IMR-90 (cell line): ENCODE measurements at regions not wholly inside any gene's neighbourhood (a gene's known extent, or its start where the extent isn't known, plus 50 kb on each side); places are given as distances from the start of the nearest gene placed in this dataset.

ENCODE experiments used
- ATAC-seq: fragments of 200-7000 bp; cut with Tn5 transposase; 2 replicates; pipeline ENCODE4 v1.9.1; 2020; ENCODE audit warnings: low read depth, mild to moderate bottlenecking, moderate library complexity
- BruUV-seq: library from RNA; stranded (reverse); fragments of 400-500 nt; replicated peaks from 2 replicates; lab custom pipeline; 2021; lab: Mats Ljungman, UMichigan
- CTCF ChIA-PET: fragments of 300-600 bp; formaldehyde crosslinking; extraction: SDS; loops from one replicate; lab custom pipeline; 2021; ENCODE audit warnings: antibody characterized with exemption; lab: Yijun Ruan, JAX
- POLR2A ChIA-PET: fragments of 300-600 bp; sonication (Branson Sonifier 250); formaldehyde crosslinking; loops from one replicate; lab custom pipeline; 2022; ENCODE audit warnings: antibody characterized with exemption; ENCODE audit not compliant: unreplicated experiment; lab: Charles Lee
- DNase-seq: peaks from one replicate; pipeline ENCODE4 v3.0.0; 2013
- H2AFZ ChIP-seq: replicated peaks from 2 replicates; pipeline ENCODE3; 2013; ENCODE audit warnings: low read length, mild to moderate bottlenecking; ENCODE audit not compliant: poor library complexity
- H2AK5ac ChIP-seq: 2 replicates; pipeline ENCODE4 v1.6.1; 2013; ENCODE audit warnings: low read depth, low read length, inconsistent platforms
- H2AK9ac ChIP-seq: replicated peaks from 2 replicates; pipeline ENCODE3; 2013; ENCODE audit warnings: mild to moderate bottlenecking, low read depth, low read length, moderate library complexity; ENCODE audit not compliant: poor library complexity
- H2BK120ac ChIP-seq: 2 replicates; pipeline ENCODE4 v1.6.1; 2013; ENCODE audit warnings: low read depth, low read length, inconsistent platforms
- H2BK15ac ChIP-seq: 3 replicates; pipeline ENCODE4 v1.6.1; 2013; ENCODE audit warnings: low read depth, low read length, inconsistent platforms
- H2BK20ac ChIP-seq: 2 replicates; pipeline ENCODE4 v1.6.1; 2013; ENCODE audit warnings: low read depth, mild to moderate bottlenecking, inconsistent platforms, low read length, moderate library complexity
- H2BK5ac ChIP-seq: 2 replicates; pipeline ENCODE4 v1.6.1; 2013; ENCODE audit warnings: mild to moderate bottlenecking, low read depth, low read length, inconsistent platforms; ENCODE audit not compliant: poor library complexity, severe bottlenecking
- H3K14ac ChIP-seq: replicated peaks from 2 replicates; pipeline ENCODE4 v1.6.1; 2013; ENCODE audit warnings: low read depth, low read length, inconsistent platforms
- H3K18ac ChIP-seq: 2 replicates; pipeline ENCODE4 v1.6.1; 2013; ENCODE audit warnings: low read depth, low read length, control low read depth
- H3K23ac ChIP-seq: 2 replicates; pipeline ENCODE4 v1.6.1; 2013; ENCODE audit warnings: low read depth, low read length, inconsistent platforms
- H3K27ac ChIP-seq: 2 replicates; pipeline ENCODE4 v1.5.1; 2013; ENCODE audit warnings: mild to moderate bottlenecking, control low read depth, low read length; ENCODE audit not compliant: insufficient read depth
- H3K27me3 ChIP-seq: 2 replicates; pipeline ENCODE4 v1.6.1; 2013; ENCODE audit warnings: low read length; ENCODE audit not compliant: control insufficient read depth, insufficient read depth
- H3K36me3 ChIP-seq: 2 replicates; pipeline ENCODE4 v1.6.1; 2013; ENCODE audit warnings: low read length, mixed read lengths; ENCODE audit not compliant: control insufficient read depth, insufficient read depth
- H3K4ac ChIP-seq: 2 replicates; pipeline ENCODE4 v1.6.1; 2013; ENCODE audit warnings: low read depth, low read length, inconsistent platforms
- H3K4me1 ChIP-seq: 2 replicates; pipeline ENCODE4 v1.6.1; 2013; ENCODE audit warnings: low read length, mixed read lengths; ENCODE audit not compliant: control insufficient read depth, insufficient read depth
- H3K4me2 ChIP-seq: 2 replicates; pipeline ENCODE4 v1.6.1; 2013; ENCODE audit warnings: low read depth, mild to moderate bottlenecking, control low read depth, low read length, moderate library complexity
- H3K4me3 ChIP-seq: 2 replicates; pipeline ENCODE4 v1.5.1; 2013; ENCODE audit warnings: low read depth, mild to moderate bottlenecking, control low read depth, low read length, moderate library complexity; ENCODE audit not compliant: insufficient read depth
- H3K56ac ChIP-seq: 2 replicates; pipeline ENCODE4 v1.6.1; 2013; ENCODE audit warnings: low read length, inconsistent platforms; ENCODE audit not compliant: insufficient read depth; ENCODE audit errors: extremely low read depth
- H3K79me1 ChIP-seq, 2 experiments: 2 replicates each; pipeline ENCODE4 v1.6.1; 2013; ENCODE audit warnings: low read length in 2 of 2, inconsistent platforms in 1 of 2, low read depth in 1 of 2
- H3K9ac ChIP-seq: 2 replicates; pipeline ENCODE4 v1.6.1; 2013; ENCODE audit warnings: low read depth, low read length, control low read depth
- H3K9me1 ChIP-seq: 2 replicates; pipeline ENCODE4 v1.6.1; 2013; ENCODE audit warnings: low read length, inconsistent platforms; ENCODE audit not compliant: insufficient read depth
- H3K9me3 ChIP-seq: 2 replicates; pipeline ENCODE4 v1.6.1; 2013; ENCODE audit warnings: low read length; ENCODE audit not compliant: control insufficient read depth, insufficient read depth
- H4K20me1 ChIP-seq: 2 replicates; pipeline ENCODE4 v1.6.1; 2013; ENCODE audit warnings: low read length, inconsistent platforms; ENCODE audit not compliant: insufficient read depth
- H4K5ac ChIP-seq: 2 replicates; pipeline ENCODE4 v1.6.1; 2013; ENCODE audit warnings: mild to moderate bottlenecking, low read depth, low read length, control low read depth
- H4K8ac ChIP-seq, 2 experiments: 2 replicates each; pipeline ENCODE4 v1.6.1; 2013; ENCODE audit warnings: low read depth in 2 of 2, low read length in 2 of 2, control low read depth in 1 of 2, inconsistent platforms in 1 of 2
- H4K91ac ChIP-seq: 2 replicates; pipeline ENCODE4 v1.6.1; 2013; ENCODE audit warnings: low read depth, low read length, inconsistent platforms; ENCODE audit not compliant: insufficient read depth
- BHLHE40 ChIP-seq: fragments of 150-350 bp; IDR thresholded peaks from 2 replicates; pipeline ENCODE4 v1.6.1; 2016; ENCODE audit warnings: mild to moderate bottlenecking, low read depth, low read length
- CHD1 ChIP-seq: IDR thresholded peaks from 2 replicates; pipeline ENCODE4 v1.6.1; 2012; ENCODE audit warnings: low read depth, low read length, improper control_type of control experiment
- CTCF ChIP-seq: conservative IDR thresholded peaks from 2 replicates; pipeline ENCODE4 v1.5.1; 2012; ENCODE audit warnings: mild to moderate bottlenecking, low read depth, low read length, improper control_type of control experiment
- ELK1 ChIP-seq: fragments of 150-350 bp; IDR thresholded peaks from 2 replicates; pipeline ENCODE4 v1.6.1; 2016; ENCODE audit warnings: low read depth, mild to moderate bottlenecking, low read length, moderate library complexity, borderline replicate concordance
- FOS ChIP-seq: fragments of 150-350 bp; IDR thresholded peaks from 2 replicates; pipeline ENCODE4 v1.6.1; 2016; ENCODE audit warnings: low read depth, low read length
- MAZ ChIP-seq: IDR thresholded peaks from 2 replicates; pipeline ENCODE4 v1.6.1; 2012; ENCODE audit warnings: low read depth, mild to moderate bottlenecking, low read length, improper control_type of control experiment, moderate library complexity, borderline replicate concordance
- MXI1 ChIP-seq: IDR thresholded peaks from 2 replicates; pipeline ENCODE4 v1.6.1; 2012; ENCODE audit warnings: low read depth, mild to moderate bottlenecking, low read length, moderate library complexity, borderline replicate concordance
- NFE2L2 ChIP-seq: fragments of 150-350 bp; IDR thresholded peaks from 2 replicates; pipeline ENCODE4 v1.6.1; 2016; ENCODE audit warnings: low read depth, mild to moderate bottlenecking, low read length
- POLR2A ChIP-seq: IDR thresholded peaks from 2 replicates; pipeline ENCODE4 v1.6.1; 2012; ENCODE audit warnings: mild to moderate bottlenecking, low read depth, low read length
- RCOR1 ChIP-seq: IDR thresholded peaks from 2 replicates; pipeline ENCODE4 v1.6.1; 2012; ENCODE audit warnings: mild to moderate bottlenecking, low read length, improper control_type of control experiment; ENCODE audit not compliant: insufficient replicate concordance
- RFX5 ChIP-seq: IDR thresholded peaks from 2 replicates; pipeline ENCODE4 v1.8.0; 2012; ENCODE audit warnings: low read depth, mild to moderate bottlenecking, low read length, moderate library complexity
- WGBS, 2 experiments: methylation state at CpG; one replicate each; pipeline versions ENCODE4 v1.1.5 to v1.1.7; 2013; ENCODE audit warnings: missing lambda C conversion rate in 2 of 2; ENCODE audit not compliant: insufficient read length in 1 of 2; ENCODE audit errors: extremely low coverage in 2 of 2; 5-methylcytosine and 5-hydroxymethylcytosine counted together
- dilution Hi-C: fragments of 300-500 bp; cut with HindIII; formaldehyde crosslinking; loops from one replicate; pipeline ENCODE4 v1.14.3; 2018; ENCODE audit warnings: low sequenced_read_pairs; ENCODE audit not compliant: unreplicated experiment
- in situ Hi-C: fragments of 300-500 bp; cut with MboI; formaldehyde crosslinking; loops from 3 replicates; pipeline ENCODE4 v1.14.3; 2019; ENCODE audit warnings: low sequenced_read_pairs, inconsistent platforms, mixed read lengths
- intact Hi-C: fragments of 100-400 bp; cut with micrococcal nuclease; formaldehyde crosslinking; loops from 2 replicates; pipeline ENCODE4 v1.10.0; 2022
- TF ChIP-seq, protein P1 (sequence below): fragments of 150-350 bp; IDR thresholded peaks from 2 replicates; pipeline ENCODE4 v1.6.1; 2017; ENCODE audit warnings: mild to moderate bottlenecking, antibody characterized with exemption, low read length, low read depth

DNA sequence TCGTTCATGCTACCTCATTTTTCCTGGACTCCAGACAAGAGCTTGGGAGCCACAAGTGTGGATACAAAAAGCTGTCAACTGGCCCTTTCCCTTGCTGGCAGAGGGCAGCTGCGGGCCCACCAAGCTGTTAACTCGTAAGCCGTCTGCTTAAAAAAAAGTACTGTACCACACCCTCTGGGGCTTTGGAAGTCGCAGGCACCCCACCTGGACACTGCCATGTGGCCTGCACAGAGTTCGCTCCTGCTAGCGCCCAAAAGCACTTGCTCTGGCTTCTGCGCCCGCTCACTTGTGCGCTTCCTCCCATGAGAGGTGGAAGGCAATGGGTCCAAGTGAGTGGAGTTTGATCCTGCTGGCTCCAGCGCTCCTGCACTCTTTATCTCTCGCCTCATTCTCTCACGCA lies 476.4 kb upstream of the FSTL5 start:
- no peaks in the 10 kb centered on the region for H3K36me3 ChIP-seq
- POLR2A ChIA-PET = no interaction called here
- no peak overlapping the region for H2BK5ac ChIP-seq
- no peak overlapping the region for H2BK120ac ChIP-seq
- no peaks in the 10 kb centered on the region for H3K9me1 ChIP-seq
- H2AFZ ChIP-seq = no peak overlapping the region
- ATAC-seq (no peak), DNase-seq (no peak)
- no peak overlapping the region for H3K4me3 ChIP-seq
- H2AK9ac ChIP-seq = no peak overlapping the region
- no peak overlapping the region for H3K56ac ChIP-seq
- no peak overlapping the region for H3K9ac ChIP-seq
- WGBS, 2 experiments = 80% methylated on average over 3 of the region's 13 CpGs; no CpG with 5 or more reads in 1 of the 2 experiments
- no peak overlapping the region for H4K8ac ChIP-seq
- no peak overlapping the region for H3K4me2 ChIP-seq
- no peak overlapping the region for H3K27ac ChIP-seq
- CTCF ChIA-PET = no interaction called here
- H3K23ac ChIP-seq = no peak overlapping the region
- intact Hi-C loops (no loop called here), in situ Hi-C loops (no loop called here), dilution Hi-C loops (no loop called here)
- no TSS peak for BruUV-seq
- H3K27me3 ChIP-seq = no peaks in the 10 kb centered on the region
- no peak overlapping the region for H4K5ac ChIP-seq
- no peak overlapping the region for H2BK20ac ChIP-seq
- H3K79me1 ChIP-seq = no peaks in the 10 kb centered on the region
- no peak overlapping the region for H2BK15ac ChIP-seq
- TF ChIP-seq FOS (no peak), NFE2L2 (no peak), POLR2A (no peak), RCOR1 (no peak), ELK1 (no peak), MAZ (no peak), MXI1 (no peak), BHLHE40 (no peak), RFX5 (no peak), CHD1 (no peak), CTCF (no peak)
- TF ChIP-seq, protein P1, sequence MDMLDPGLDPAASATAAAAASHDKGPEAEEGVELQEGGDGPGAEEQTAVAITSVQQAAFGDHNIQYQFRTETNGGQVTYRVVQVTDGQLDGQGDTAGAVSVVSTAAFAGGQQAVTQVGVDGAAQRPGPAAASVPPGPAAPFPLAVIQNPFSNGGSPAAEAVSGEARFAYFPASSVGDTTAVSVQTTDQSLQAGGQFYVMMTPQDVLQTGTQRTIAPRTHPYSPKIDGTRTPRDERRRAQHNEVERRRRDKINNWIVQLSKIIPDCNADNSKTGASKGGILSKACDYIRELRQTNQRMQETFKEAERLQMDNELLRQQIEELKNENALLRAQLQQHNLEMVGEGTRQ = no peak
- H3K14ac ChIP-seq = no peak overlapping the region
- no peak overlapping the region for H3K4ac ChIP-seq
- peaks cover 9% of the 10 kb centered on the region; the same call in 1 of the 2 replicates for H3K9me3 ChIP-seq
- no peaks in the 10 kb centered on the region for H3K4me1 ChIP-seq
- no peak overlapping the region for H4K91ac ChIP-seq
- no peak overlapping the region for H3K18ac ChIP-seq
- H2AK5ac ChIP-seq = no peak overlapping the region
- H4K20me1 ChIP-seq = no peaks in the 10 kb centered on the region
